Neural crest cell (in vitro differentiated cells): ENCODE measurements at regions not wholly inside any gene's neighbourhood (a gene's known extent, or its start where the extent isn't known, plus 50 kb on each side); places are given as distances from the start of the nearest gene placed in this dataset.

ENCODE experiments used
- DNase-seq: peaks from one replicate; pipeline ENCODE4 v3.0.0; 2021; ENCODE audit warnings: low read depth, mixed read lengths, low spot score
- H3K27ac Mint-ChIP-seq: one replicate; pipeline ENCODE4 v1.8.0; 2021; ENCODE audit warnings: mild to moderate bottlenecking, mixed read lengths; ENCODE audit not compliant: unreplicated experiment
- H3K27me3 Mint-ChIP-seq: 2 replicates; pipeline ENCODE4 v1.8.0; 2021; ENCODE audit warnings: low read depth, mild to moderate bottlenecking, mixed read lengths
- H3K36me3 Mint-ChIP-seq: 2 replicates; pipeline ENCODE4 v1.8.0; 2021; ENCODE audit warnings: low read depth, mild to moderate bottlenecking, mixed read lengths
- H3K4me1 Mint-ChIP-seq: 2 replicates; pipeline ENCODE4 v1.8.0; 2021; ENCODE audit warnings: mixed read lengths
- H3K4me3 Mint-ChIP-seq: one replicate; pipeline ENCODE4 v1.8.0; 2021; ENCODE audit warnings: mild to moderate bottlenecking, mixed read lengths
- H3K9me3 Mint-ChIP-seq: 2 replicates; pipeline ENCODE4 v1.8.0; 2021; ENCODE audit warnings: mixed read lengths
- TF ChIP-seq, protein P1 (sequence below): fragments of 200-600 bp; sonication (generic); conservative IDR thresholded peaks from 2 replicates; pipeline ENCODE4 v1.5.0; 2021; ENCODE audit warnings: antibody characterized with exemption, mild to moderate bottlenecking

- no peak overlapping the region for H3K27ac Mint-ChIP-seq
- TF ChIP-seq, protein P1, sequence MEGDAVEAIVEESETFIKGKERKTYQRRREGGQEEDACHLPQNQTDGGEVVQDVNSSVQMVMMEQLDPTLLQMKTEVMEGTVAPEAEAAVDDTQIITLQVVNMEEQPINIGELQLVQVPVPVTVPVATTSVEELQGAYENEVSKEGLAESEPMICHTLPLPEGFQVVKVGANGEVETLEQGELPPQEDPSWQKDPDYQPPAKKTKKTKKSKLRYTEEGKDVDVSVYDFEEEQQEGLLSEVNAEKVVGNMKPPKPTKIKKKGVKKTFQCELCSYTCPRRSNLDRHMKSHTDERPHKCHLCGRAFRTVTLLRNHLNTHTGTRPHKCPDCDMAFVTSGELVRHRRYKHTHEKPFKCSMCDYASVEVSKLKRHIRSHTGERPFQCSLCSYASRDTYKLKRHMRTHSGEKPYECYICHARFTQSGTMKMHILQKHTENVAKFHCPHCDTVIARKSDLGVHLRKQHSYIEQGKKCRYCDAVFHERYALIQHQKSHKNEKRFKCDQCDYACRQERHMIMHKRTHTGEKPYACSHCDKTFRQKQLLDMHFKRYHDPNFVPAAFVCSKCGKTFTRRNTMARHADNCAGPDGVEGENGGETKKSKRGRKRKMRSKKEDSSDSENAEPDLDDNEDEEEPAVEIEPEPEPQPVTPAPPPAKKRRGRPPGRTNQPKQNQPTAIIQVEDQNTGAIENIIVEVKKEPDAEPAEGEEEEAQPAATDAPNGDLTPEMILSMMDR: no peak
- peaks cover 7% of the 10 kb centered on the region for H3K4me1 Mint-ChIP-seq
- no peak for DNase-seq
- no peaks in the 10 kb centered on the region for H3K36me3 Mint-ChIP-seq
- no peak overlapping the region for H3K4me3 Mint-ChIP-seq
- no peaks in the 10 kb centered on the region for H3K27me3 Mint-ChIP-seq
- H3K9me3 Mint-ChIP-seq: no peaks in the 10 kb centered on the region
These were observed 256.4 kb downstream of the FZD1 start for GRCh38 chr7:91520645-91521044.

- Mint-ChIP-seq H3K9me3 (peaks cover 7% of the 10 kb centered on the region), H3K27me3 (no peaks in the 10 kb centered on the region), H3K4me3 (no peak overlapping the region), H3K36me3 (peaks cover 4% of the 10 kb centered on the region), H3K27ac (no peak overlapping the region), H3K4me1 (no peaks in the 10 kb centered on the region)
- TF ChIP-seq, protein P1: no peak
- no peak for DNase-seq
These were observed 262.2 kb downstream of the FZD1 start for GRCh38 chr7:91526404-91526803.

DNA sequence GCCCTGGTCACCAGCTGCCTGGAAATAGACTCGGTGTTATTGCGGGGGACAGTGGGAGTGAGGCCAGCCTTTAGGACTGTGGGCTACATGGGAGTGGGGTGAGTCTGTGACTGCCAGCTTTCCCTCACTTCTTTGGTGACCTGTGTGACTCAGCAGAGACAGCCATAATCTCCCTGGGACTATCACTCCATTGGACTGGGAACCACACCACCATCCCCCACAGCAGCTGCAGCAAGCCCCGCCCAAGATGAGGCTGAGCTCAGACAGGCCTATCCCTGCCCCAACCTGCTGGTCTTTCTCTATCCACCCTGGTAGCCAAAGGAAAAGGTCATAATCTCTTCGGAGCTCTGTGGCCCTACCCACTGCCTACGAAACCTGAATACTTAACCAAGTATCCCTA lies 263.2 kb downstream of the FZD1 start:
- TF ChIP-seq, protein P1: no peak
- no peak for DNase-seq

DNA sequence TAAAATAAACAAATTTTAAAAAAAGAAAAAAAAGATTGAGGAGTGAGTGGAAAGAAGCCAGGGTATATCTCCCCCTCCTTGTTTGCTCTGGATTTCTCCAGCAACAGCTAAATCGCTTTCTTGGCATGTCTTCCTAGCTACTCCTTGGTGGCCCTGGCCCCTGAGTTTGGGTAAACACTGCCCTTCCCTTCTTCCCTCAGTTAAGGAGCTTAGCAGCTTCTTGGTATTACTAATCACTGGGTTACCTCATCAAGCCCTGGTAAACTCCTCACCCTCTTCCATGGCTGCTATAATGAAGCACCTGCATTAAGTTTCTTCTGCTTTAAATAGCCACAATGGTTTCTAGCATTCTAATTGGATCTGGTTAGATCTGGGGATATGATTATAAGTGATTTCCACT lies 269.8 kb downstream of the FZD1 start:
- no peaks in the 10 kb centered on the region for H3K4me1 Mint-ChIP-seq
- TF ChIP-seq, protein P1: no peak
- no peak overlapping the region for H3K4me3 Mint-ChIP-seq
- peaks cover 19% of the 10 kb centered on the region for H3K9me3 Mint-ChIP-seq
- no peak for DNase-seq
- H3K27ac Mint-ChIP-seq: no peak overlapping the region
- no peaks in the 10 kb centered on the region for H3K27me3 Mint-ChIP-seq
- peaks cover 4% of the 10 kb centered on the region for H3K36me3 Mint-ChIP-seq

More for the DNA sequence above, 263.2 kb downstream of the FZD1 start:
- H3K9me3 Mint-ChIP-seq: peaks cover 17% of the 10 kb centered on the region
- H3K27me3 Mint-ChIP-seq: no peaks in the 10 kb centered on the region
- peaks cover 4% of the 10 kb centered on the region for H3K36me3 Mint-ChIP-seq
- no peak overlapping the region for H3K27ac Mint-ChIP-seq
- no peaks in the 10 kb centered on the region for H3K4me1 Mint-ChIP-seq
- H3K4me3 Mint-ChIP-seq: no peak overlapping the region

- no peak overlapping the region for H3K4me3 Mint-ChIP-seq
- H3K27me3 Mint-ChIP-seq: no peaks in the 10 kb centered on the region
- TF ChIP-seq, protein P1: no peak
- DNase-seq: no peak
- no peak overlapping the region for H3K27ac Mint-ChIP-seq
- H3K36me3 Mint-ChIP-seq: no peaks in the 10 kb centered on the region
- H3K9me3 Mint-ChIP-seq: peaks cover 3% of the 10 kb centered on the region
- no peaks in the 10 kb centered on the region for H3K4me1 Mint-ChIP-seq
These were observed 273.3 kb downstream of the FZD1 start for GRCh38 chr7:91537260-91538152.
